ENCODE measurements at regions not wholly inside any gene's neighbourhood (a gene's known extent, or its start where the extent isn't known, plus 50 kb on each side); places are given as distances from the start of the nearest gene placed in this dataset.
"Not testable (repeated sequence)": the region's sequence is repeated elsewhere in the genome, so short reads cannot be mapped to it uniquely, and the experiment has no call there.

DNA sequence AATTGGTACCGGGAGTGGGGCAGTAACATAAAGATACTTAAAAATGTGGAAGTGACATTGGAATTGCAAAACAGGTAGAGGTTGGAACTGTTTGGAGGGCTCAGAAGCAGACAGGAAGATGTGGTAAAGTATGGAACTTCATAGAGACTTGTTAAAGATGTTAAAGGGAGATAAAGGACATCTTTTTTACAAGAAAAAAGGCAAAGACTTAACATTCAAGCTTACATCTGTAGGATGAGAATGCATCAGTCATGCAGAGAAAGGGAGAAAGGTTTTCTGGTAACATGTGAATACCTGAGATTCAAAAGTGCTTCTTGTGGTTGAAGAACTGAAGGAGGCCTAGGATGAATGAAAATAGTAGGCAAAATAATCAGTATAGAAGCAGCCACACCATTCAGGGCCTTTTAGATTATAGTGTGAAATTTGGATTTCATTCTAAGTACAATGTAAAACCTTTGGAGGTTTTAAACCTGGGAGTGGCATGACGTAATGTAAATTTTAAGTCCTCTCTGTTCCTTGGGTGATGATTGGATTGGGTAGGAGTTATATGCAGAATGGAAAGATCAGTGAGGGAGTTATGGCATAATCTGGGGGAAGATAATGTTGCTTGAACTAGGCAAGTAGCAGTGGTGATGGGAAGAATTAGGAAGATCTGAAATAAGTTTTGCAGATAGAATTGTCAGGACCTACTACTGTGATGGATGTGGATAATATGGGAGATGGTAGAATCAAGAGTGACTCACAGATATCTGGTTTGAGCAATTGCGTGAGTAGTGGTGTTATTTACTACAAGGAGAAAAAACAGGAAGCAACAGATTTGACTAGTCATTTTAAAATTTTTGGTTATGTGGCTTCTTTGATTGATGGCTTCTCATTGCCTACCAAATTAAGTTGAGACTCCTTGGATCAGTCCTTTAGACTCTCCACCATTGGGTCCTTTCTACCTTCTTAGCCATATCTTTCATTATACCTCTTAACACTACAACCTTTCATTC is 138.7 kb downstream of the VSIG4 start:
- Histone ChIP-seq H3K27me3 (replicated peaks; ENCODE audit: insufficient read depth) (no peaks in the 10 kb centered on the region), H3K27ac (no peak overlapping the region)
- WGBS, 2 experiments (ENCODE audit: low coverage in 1 of 2, low lambda C conversion rate in 2 of 2, missing lambda C conversion rate in 2 of 2), result 45 to 53% methylated on average over 3 of the region's 3 CpGs

DNA sequence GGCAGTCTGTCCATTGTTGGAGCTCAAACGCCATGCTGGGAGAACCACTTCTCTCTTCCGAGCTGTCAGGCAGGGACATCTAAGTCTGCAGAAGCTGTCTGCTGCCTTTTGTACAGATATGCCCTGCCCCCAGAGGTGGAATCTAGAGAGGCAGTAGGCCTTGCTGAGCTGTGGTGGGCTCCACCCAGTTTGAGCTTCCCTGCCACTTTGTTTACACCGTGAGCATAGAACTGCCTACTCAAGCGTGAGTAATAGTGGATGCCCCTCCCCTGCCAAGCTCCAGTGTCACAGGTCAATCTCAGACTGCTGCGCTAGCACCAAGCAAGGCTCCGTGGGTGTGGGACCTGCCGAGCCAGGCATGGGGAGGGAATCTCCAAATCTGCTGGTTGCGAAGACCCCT is 145.7 kb downstream of the VSIG4 start:
- no peak overlapping the region for H3K4me3 ChIP-seq
- no peak overlapping the region for H3K27ac ChIP-seq
- H3K4me1 ChIP-seq (ENCODE audit: insufficient read depth), result no peaks in the 10 kb centered on the region
- no peak overlapping the region for H3K9ac ChIP-seq
- H3K4me2 ChIP-seq (ENCODE audit: unreplicated experiment), result no peak overlapping the region
- DNase-seq, result no peak
- in situ Hi-C loops (cut with MboI), result no loop called here
- WGBS, 2 experiments (ENCODE audit: low coverage in 1 of 2, low lambda C conversion rate in 2 of 2, missing lambda C conversion rate in 2 of 2), result 67 to 74% methylated on average over 6 to 8 of the region's 8 CpGs
- H3K36me3 ChIP-seq (ENCODE audit: low read depth), result no peaks in the 10 kb centered on the region
- H3K27me3 ChIP-seq (replicated peaks; ENCODE audit: insufficient read depth), result no peaks in the 10 kb centered on the region
- H2AFZ ChIP-seq, result no peak overlapping the region
- TF ChIP-seq EZH2phosphoT487 (IDR thresholded peaks at IDR 0.05; ENCODE audit: insufficient read depth, low read depth) (no peak), EZH2 (IDR thresholded peaks at IDR 0.05; ENCODE audit: insufficient read depth, poor library complexity, severe bottlenecking) (no peak)
- no peaks in the 10 kb centered on the region for H3F3A ChIP-seq (ENCODE audit: insufficient read depth)
- H4K20me1 ChIP-seq (ENCODE audit: insufficient read depth), result no peaks in the 10 kb centered on the region
- no peaks in the 10 kb centered on the region for H3K79me2 ChIP-seq (ENCODE audit: insufficient read depth)
- H3K9me2 ChIP-seq (ENCODE audit: insufficient read depth), result no peaks in the 10 kb centered on the region
- H3K9me3 ChIP-seq (ENCODE audit: low read depth), result no peaks in the 10 kb centered on the region

More for the DNA sequence above, 138.7 kb downstream of the VSIG4 start:
- Histone ChIP-seq H4K20me1 (ENCODE audit: insufficient read depth) (no peaks in the 10 kb centered on the region), H3K4me1 (ENCODE audit: insufficient read depth) (no peaks in the 10 kb centered on the region), H2AFZ (no peak overlapping the region), H3K4me2 (ENCODE audit: unreplicated experiment) (no peak overlapping the region), H3F3A (ENCODE audit: insufficient read depth) (no peaks in the 10 kb centered on the region), H3K9me2 (ENCODE audit: insufficient read depth) (no peaks in the 10 kb centered on the region), H3K9me3 (ENCODE audit: low read depth) (no peaks in the 10 kb centered on the region), H3K9ac (no peak overlapping the region), H3K36me3 (ENCODE audit: low read depth) (no peaks in the 10 kb centered on the region), H3K4me3 (no peak overlapping the region), H3K79me2 (ENCODE audit: insufficient read depth) (no peaks in the 10 kb centered on the region)
- DNase-seq, result no peak
- TF ChIP-seq EZH2phosphoT487 (IDR thresholded peaks at IDR 0.05; ENCODE audit: insufficient read depth, low read depth) (no peak), EZH2 (IDR thresholded peaks at IDR 0.05; ENCODE audit: insufficient read depth, poor library complexity, severe bottlenecking) (no peak)
- in situ Hi-C loops (cut with MboI), result no loop called here

DNA sequence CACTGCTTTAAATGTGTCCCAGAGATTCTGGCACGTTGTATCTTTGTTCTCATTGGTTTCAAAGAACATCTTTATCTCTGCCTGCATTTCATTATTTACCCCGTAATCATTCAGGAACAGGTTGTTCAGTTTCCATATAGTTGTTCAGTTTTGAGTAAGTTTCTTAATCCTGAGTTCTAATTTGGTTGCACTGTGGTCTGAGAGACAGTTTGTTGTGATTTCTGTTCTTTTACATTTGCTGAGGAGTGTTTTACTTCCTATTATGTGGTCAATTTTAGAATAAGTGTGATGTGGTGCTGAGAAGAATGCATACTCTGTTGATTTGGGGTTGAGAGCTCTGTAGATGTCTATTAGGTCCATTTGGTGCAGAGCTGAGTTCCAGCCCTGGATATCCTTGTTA is 148.1 kb downstream of the VSIG4 start:
- H3K27ac ChIP-seq; H3K9me2 ChIP-seq (ENCODE audit: insufficient read depth); H3K4me2 ChIP-seq (ENCODE audit: unreplicated experiment); H3K9me3 ChIP-seq (ENCODE audit: low read depth); H4K20me1 ChIP-seq (ENCODE audit: insufficient read depth); H3K27me3 ChIP-seq (replicated peaks; ENCODE audit: insufficient read depth); H3K79me2 ChIP-seq (ENCODE audit: insufficient read depth); in situ Hi-C loops (cut with MboI); H2AFZ ChIP-seq; H3K9ac ChIP-seq; H3F3A ChIP-seq (ENCODE audit: insufficient read depth); H3K4me1 ChIP-seq (ENCODE audit: insufficient read depth); DNase-seq; H3K36me3 ChIP-seq (ENCODE audit: low read depth); H3K4me3 ChIP-seq: not testable (repeated sequence)
- 7 to 15% methylated on average over 2 of the region's 2 CpGs for WGBS, 2 experiments (ENCODE audit: low coverage in 1 of 2, low lambda C conversion rate in 2 of 2, missing lambda C conversion rate in 2 of 2)

DNA sequence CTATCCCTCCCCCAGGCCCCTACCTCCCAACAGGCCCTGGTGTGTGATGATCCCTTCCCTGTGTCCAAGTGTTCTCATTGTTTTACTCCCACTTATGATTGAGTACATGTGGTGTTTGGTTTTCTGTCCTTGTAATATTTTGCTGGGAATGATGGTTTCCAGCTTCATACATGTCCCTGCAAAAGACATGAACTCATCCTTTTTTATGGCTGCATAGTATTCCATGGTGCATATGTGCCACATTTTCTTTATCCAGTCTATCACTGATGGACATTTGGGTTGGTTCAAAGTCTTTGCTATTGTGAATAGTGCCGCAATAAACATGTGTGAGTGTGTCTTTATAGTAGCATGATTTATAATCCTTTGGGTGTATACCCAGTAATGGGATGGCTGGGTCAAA is 151.7 kb downstream of the VSIG4 start:
- H3K4me1 ChIP-seq (ENCODE audit: insufficient read depth); H4K20me1 ChIP-seq (ENCODE audit: insufficient read depth); H3K4me3 ChIP-seq; H3K27ac ChIP-seq; H3K79me2 ChIP-seq (ENCODE audit: insufficient read depth); H3F3A ChIP-seq (ENCODE audit: insufficient read depth); H2AFZ ChIP-seq; H3K9me2 ChIP-seq (ENCODE audit: insufficient read depth); H3K9me3 ChIP-seq (ENCODE audit: low read depth); H3K36me3 ChIP-seq (ENCODE audit: low read depth); H3K4me2 ChIP-seq (ENCODE audit: unreplicated experiment); in situ Hi-C loops (cut with MboI); H3K27me3 ChIP-seq (replicated peaks; ENCODE audit: insufficient read depth); DNase-seq; H3K9ac ChIP-seq: not testable (repeated sequence)
- WGBS, 2 experiments (ENCODE audit: low coverage in 1 of 2, low lambda C conversion rate in 2 of 2, missing lambda C conversion rate in 2 of 2), result 58 to 67% methylated on average over 1 of the region's 1 CpG

DNA sequence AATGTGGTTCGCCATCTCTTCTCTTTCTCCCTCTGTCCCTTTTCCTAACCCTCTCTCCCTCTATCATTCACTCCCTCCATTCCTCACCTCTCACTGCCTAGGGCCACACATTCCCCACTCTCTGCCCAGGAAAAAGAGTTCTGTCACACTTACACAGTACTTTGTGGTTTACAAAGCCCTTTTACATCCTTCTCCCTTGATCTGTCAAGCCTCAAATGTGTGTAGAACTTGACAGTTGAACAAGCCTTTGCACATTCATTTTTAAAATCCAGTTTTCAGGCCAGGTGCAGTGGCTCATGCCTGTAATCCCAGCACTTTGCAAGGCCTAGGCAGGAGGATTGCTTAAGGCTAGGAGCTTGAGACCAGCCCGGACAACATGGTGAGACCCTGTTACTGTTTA is 156.3 kb downstream of the VSIG4 start:
- H3K27me3 ChIP-seq (replicated peaks; ENCODE audit: insufficient read depth), result no peaks in the 10 kb centered on the region
- H3K9me2 ChIP-seq (ENCODE audit: insufficient read depth), result no peaks in the 10 kb centered on the region
- H3F3A ChIP-seq (ENCODE audit: insufficient read depth), result no peaks in the 10 kb centered on the region
- H3K9ac ChIP-seq, result no peak overlapping the region
- no peaks in the 10 kb centered on the region for H3K4me1 ChIP-seq (ENCODE audit: insufficient read depth)
- H2AFZ ChIP-seq, result no peak overlapping the region
- no peak overlapping the region for H3K27ac ChIP-seq
- WGBS, 2 experiments (ENCODE audit: low coverage in 1 of 2, low lambda C conversion rate in 2 of 2, missing lambda C conversion rate in 2 of 2), result 23 to 53% methylated on average over 2 of the region's 2 CpGs
- H3K9me3 ChIP-seq (ENCODE audit: low read depth), result no peaks in the 10 kb centered on the region
- in situ Hi-C loops (cut with MboI), result no loop called here
- TF ChIP-seq EZH2phosphoT487 (IDR thresholded peaks at IDR 0.05; ENCODE audit: insufficient read depth, low read depth), result no peak
- TF ChIP-seq EZH2 (IDR thresholded peaks at IDR 0.05; ENCODE audit: insufficient read depth, poor library complexity, severe bottlenecking), result no peak
- DNase-seq, result no peak
- H3K4me3 ChIP-seq, result no peak overlapping the region
- H4K20me1 ChIP-seq (ENCODE audit: insufficient read depth), result no peaks in the 10 kb centered on the region
- no peak overlapping the region for H3K4me2 ChIP-seq (ENCODE audit: unreplicated experiment)
- H3K36me3 ChIP-seq (ENCODE audit: low read depth), result no peaks in the 10 kb centered on the region
- no peaks in the 10 kb centered on the region for H3K79me2 ChIP-seq (ENCODE audit: insufficient read depth)
